DOHH2 (cell line): ENCODE measurements at regions not wholly inside any gene's neighbourhood (a gene's known extent, or its start where the extent isn't known, plus 50 kb on each side); places are given as distances from the start of the nearest gene placed in this dataset.

ENCODE experiments used
- CTCF ChIP-seq: fragments of 200-600 bp; sonication (generic); IDR thresholded peaks from one replicate; pipeline ENCODE4 v1.5.1; 2014; ENCODE audit warnings: antibody characterized with exemption, mild to moderate bottlenecking, low read depth, low read length; ENCODE audit not compliant: poor library complexity, severe bottlenecking
- EZH2phosphoT487 ChIP-seq: fragments of 200-600 bp; sonication (generic); IDR thresholded peaks from 2 replicates; pipeline ENCODE4 v1.6.1; 2017; ENCODE audit warnings: borderline replicate concordance, mild to moderate bottlenecking, antibody characterized with exemption, low read length, moderate library complexity, mixed read lengths

GRCh38 chr4:71257761-71258160, 81.1 kb upstream of the SLC4A4 start:
- TF ChIP-seq CTCF: no peak
- no peak for TF ChIP-seq EZH2phosphoT487
